Stimulated activated CD4-positive, alpha-beta T cell treated with anti-CD3 and anti-CD28 coated beads, Interleukin-2, amount 100 ng/mL, for 48 hours (primary cell): ENCODE measurements at regions not wholly inside any gene's neighbourhood (a gene's known extent, or its start where the extent isn't known, plus 50 kb on each side); places are given as distances from the start of the nearest gene placed in this dataset.
"Not testable (repeated sequence)": the region's sequence is repeated elsewhere in the genome, so short reads cannot be mapped to it uniquely, and the experiment has no call there.

ENCODE experiments used
- DNase-seq, 2 donors: peaks; one replicate each; pipeline ENCODE4 v3.0.0-alpha.2; 2020

GRCh38 chr16:32947336-32947735 is 246.7 kb upstream of the TP53TG3C start:
- DNase-seq, result not testable (repeated sequence)

GRCh38 chr16:32946041-32946560 is 247.9 kb upstream of the TP53TG3C start:
- DNase-seq, result not testable (repeated sequence)

DNA sequence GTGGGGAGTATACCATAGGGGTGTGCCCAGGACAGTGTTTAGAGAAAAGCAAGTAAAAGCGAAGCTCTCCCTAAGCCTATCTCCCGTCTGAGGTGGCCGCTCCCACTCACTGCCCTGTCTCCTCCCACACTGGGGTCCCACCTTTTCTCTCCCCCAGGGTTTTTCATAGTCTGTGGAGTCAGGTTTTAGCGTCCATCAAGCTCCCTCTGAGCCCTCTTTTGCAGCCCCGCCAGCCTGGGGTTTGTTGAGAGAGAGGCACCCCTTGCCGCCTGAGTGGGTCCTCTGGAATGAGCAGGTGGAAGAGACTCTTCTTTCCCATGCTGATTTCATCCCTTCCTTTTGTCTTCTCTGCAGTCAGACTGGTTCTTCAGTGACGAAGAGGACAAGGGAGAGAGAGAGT is 248.7 kb upstream of the TP53TG3C start:
- not testable (repeated sequence) for DNase-seq

DNA sequence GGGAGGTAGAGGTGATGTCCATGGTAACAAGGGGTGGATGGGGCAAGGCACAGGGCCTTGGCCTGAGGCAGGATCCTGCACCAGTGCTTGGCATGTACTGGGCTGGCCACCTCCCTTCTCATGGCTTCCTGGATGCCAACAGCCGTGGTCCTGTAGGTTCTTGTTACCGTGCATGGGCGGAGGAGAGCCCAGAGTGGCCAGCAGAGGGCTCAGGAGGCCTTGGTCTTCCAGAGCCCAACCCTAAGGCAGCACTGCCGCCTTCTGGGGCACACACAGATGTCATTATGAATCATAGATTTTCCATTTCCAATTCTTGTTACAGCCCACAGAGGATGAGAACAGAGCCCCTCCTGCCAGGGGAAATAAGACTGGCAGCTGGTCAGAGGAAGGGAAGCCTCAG is 254.2 kb upstream of the TP53TG3C start:
- not testable (repeated sequence) for DNase-seq

DNA sequence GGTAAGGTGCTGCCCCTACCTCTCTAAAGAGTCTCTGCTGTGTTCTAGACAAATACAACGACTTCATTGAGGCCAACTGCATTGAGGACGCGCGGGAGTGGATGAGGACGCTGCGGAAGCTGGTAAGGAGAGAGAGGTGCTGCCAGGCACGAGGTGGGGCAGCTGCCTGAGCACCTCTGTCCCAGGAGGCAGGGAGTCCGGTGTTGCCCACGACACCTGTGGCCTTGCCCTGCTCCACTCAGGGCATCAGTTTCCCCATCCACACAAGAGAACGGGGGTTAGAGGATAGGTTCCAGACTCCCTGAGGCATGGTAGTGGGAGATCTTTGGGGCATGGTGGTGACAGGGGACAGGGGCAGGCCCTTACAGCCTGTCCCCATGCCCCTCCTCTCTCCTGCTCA is 256.1 kb upstream of the TP53TG3C start:
- not testable (repeated sequence) for DNase-seq

DNA sequence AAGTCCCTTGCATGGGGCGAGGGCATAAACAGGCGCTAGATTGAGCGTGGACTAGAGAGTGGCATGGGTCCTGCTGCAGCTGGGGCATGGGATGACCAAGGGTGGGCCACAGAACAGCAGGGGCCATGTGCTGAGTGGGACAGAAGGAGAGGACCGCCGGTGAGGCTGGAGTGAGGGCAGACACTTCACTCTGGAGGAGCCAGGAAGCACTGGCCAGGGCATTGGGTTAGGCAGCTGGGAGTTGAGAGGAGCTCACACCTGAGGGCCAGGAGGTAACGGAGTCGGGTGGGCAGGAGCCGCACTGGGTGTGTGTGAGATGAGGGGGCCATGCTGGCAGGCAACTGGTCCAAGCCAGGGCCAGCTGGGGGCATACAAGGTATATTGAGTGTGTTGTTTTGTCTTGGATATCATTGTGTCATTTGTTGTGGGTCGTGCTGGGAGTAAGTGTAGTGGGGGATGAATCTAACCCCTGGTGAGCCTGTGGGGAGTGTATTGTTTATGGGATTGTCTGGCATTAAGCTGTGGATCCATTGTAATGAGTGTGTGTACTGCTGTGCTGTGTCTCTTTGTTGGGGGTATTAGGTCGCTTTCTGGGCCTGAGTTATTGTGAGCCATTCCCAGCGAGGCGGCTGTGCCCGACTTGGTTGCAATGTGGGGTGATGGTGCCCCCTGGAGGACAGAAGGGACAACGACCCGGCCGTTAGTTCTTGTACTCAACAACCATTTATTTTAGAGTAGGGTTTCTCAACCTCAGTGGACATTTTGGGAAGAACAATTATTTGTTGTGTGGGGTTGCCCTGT is 256.5 kb upstream of the TP53TG3 start:
- DNase-seq, result peak in 1 of 2 donors; percentile 1

DNA sequence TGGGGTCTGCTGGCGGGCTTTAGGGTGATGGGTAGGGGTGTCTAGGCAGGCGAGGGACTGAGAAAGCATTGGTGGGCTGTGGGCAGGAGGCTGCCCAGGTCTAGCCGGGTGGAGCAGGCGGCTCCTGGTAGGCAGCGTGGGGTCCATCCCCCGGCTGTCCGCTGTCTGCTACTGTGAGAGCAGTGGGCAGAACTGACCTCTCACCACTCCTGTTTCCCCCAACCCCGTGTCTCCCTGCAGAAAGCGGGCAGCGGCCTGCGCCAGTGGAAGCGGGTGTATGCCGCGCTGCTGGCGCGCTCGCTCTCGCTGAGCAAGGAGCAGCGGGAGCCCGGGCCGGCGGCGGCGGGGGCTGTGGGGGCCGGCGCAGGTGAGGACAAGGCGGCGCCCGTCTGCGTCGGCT is 249.2 kb upstream of the TP53TG3 start:
- not testable (repeated sequence) for DNase-seq

DNA sequence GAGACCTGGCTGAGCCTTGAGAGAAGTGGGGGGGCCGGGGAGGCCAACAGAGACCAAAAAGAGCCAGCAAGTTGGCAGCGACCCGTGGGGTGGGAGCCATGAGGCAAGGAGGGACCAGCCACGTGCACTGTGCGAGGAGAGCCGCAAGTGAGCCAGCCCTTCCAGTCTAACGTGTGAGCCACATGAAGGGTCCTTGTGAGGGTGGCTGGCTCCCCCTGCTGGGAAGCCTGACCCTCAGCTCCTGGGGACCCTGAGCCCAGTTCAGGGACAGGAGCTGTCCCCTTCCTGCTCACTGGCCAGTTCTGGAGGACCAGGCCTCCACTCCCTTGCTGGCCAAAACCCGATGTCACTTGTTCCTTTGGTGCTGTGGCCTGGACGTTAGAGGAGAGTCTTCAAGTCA is 246.6 kb upstream of the TP53TG3 start:
- not testable (repeated sequence) for DNase-seq

DNA sequence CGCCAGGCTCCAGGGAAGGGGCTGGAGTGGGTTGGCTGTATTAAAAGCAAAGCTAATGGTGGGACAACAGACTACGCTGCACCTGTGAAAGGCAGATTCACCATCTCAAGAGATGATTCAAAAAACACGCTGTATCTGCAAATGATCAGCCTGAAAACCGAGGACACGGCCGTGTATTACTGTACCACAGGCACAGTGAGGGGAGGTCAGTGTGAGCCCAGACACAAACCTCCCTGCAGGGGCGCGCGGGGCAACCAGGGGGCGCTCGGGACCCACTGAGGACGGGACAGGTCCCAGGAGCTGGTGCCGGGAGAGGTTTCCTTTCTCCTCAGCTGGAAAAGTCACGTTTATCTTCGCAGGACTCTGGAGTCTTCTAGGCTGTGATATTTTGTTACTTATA is 239.4 kb upstream of the TP53TG3 start:
- DNase-seq, result not testable (repeated sequence)

GRCh38 chr16:32897782-32898181 is 221.8 kb upstream of the TP53TG3 start:
- DNase-seq, result peak; percentile 29 to 30

DNA sequence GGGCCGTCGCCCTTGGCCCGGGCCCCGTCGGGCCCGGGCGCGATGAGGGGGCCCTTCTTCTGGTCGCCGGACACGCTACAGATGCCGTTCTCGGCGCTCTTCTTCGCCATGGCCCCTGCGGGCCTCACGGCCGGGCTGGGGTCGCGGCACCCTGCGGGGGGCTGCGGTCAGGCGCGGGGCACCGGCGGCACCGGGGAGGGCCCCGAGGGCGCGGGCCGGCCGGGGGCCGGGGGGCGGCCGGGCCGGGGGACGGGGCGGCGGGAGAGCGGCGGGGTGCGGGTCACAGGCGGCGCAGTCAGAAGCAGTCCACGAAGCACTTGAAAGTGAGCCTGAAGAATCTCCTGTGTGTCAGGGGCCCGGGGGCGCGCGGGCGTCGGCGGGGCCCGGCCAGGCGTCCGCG is 209.4 kb upstream of the TP53TG3 start:
- not testable (repeated sequence) for DNase-seq

DNA sequence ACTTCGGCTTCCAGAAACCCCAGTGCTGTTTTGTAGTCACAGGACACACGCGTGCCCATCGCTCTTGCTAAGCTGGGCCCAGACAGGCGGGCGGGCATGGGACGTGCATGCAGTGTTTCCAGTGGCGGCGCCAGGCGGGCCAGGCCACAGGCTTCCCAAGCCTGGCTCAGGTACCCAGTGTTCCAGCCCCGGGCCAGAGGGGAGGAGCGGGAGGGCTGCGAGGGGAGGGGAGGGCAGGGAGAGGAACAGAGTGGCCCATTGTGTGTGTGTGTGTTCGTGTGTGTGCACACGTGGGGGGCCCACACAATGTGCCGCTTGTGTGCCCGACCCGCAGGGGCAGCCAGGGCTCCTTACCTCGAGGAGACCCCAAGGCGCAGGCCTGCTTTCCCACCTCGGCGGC is 208.6 kb upstream of the TP53TG3 start:
- not testable (repeated sequence) for DNase-seq

DNA sequence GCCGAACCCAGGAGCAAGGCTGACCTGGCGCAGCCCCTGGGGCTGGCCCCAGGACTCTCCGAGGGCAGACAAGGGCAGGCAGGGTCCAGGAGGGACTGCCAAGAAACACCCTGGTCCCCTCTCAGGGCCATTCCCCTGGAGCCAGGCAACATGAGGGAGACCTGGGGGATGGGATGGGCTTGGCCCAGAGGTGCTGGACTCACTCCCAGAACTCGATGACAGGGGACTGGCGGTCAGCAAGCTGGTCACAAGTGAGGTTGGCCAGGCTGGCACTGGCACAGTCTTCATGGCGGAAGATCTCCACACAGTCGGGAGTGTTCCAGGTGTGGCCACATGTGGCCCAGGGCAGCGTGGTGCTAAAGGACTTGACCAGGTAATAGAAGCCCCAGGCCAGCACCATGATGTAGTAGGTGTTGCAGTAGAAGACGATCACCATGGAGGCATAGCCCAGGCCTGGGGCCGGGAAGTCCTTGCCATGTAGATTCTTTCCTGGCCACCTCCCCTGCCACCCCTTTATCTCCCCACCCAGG is 206.4 kb upstream of the TP53TG3 start:
- DNase-seq, result not testable (repeated sequence)

- not testable (repeated sequence) for DNase-seq
Observed at GRCh38 chr16:32881631-32882030, 205.7 kb upstream of the TP53TG3 start.

DNA sequence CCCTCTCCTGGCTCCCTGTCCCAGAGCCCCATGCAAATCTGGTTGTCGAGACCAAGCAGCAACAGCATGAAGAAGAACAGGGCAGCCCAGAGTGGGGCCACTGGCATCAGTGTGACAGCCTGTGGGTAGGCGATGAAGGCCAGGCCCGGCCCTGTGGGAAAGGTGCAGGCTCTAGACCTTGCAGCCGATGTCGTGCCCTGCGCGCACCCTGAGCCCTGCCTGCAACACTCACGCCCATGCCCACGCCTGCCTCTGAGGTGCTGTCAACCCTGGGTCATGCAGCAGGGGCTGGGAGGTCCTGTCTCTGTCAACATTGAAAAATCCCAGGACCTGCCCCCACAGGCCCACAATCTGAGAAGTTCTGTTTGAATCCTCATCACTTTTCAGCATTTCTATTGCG is 204.0 kb upstream of the TP53TG3 start:
- DNase-seq, result not testable (repeated sequence)

DNA sequence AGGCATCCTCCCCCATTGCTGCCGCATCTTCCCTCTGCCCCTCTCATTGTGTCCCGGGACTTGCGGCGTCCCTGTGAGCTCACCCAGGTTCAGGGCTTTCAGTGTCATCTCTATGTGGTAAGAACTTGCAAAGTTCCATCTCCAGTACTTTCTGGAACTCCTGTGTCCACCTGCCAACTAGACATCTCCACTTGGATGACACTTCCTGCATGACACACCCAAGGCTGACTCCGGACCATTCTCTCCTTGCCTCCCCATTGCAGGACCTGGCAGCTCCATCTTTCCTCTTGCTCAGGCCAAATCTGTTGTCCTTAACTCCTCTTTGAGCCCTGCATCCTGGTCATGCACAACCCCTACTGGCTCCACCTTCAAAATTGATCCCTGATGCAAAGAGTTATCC is 200.8 kb upstream of the TP53TG3 start:
- DNase-seq, result not testable (repeated sequence)

DNA sequence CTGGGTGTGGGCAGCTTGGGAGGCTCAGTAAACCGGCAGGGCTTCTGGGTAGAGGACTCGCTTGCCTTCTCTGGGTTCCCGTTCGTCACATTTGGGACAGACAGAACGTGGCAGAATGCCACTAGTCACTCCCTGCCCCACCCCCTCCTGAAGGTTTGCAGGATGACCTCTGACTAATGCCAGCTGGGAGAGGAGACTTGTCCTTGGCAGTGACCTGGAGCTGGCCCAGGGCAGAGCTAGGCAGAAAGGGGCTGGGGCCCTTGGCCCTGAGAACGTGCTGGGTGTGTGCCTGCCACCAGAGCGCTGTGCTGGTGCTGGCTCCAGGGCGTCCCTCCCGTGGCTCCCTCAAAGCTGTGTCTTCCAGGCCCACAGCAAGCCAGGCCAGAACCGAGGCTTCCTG is 197.8 kb upstream of the TP53TG3 start:
- not testable (repeated sequence) for DNase-seq

DNA sequence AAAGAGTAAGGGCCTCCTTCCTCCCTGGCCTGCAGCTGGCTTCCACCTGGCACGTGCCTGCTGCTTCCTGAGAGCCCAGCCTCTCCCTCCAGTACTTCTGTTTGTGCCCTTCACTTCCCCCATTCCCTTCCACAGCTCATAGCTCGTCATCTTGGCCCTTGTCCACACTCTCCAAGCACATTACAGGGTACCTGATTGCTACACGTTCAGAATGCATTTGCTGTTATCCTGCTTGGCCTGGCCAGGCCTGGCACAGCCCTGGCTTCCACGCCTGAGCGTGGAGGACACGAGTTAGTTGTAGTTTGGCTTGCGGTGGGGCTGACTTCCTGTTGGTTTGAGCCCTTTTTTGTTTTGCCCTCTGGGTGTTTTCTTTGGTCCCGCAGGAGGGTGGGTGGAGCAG is 197.2 kb upstream of the TP53TG3 start:
- DNase-seq, result not testable (repeated sequence)

- DNase-seq, result not testable (repeated sequence)
Observed at GRCh38 chr16:32870628-32871027, 194.7 kb upstream of the TP53TG3 start.

DNA sequence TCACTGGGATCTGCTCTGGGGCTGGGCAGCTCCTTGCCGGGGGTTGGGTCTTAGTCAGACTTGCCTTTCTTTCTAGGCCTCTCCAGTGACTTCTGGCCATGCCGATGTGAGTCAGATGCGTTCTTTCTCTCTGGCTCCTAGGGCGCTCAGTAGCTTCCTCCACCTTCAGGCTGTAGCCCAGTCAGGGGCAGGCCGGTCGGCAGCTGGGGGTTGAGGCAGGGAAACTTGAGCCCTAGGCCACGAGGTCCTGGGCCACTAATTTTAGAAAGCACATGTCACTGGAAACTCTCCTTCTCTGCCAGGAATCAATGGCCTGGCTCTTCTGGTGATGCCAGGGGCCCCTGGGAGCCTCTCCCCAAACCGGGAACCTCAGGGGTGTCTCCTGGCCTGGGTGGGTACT is 192.4 kb upstream of the TP53TG3 start:
- DNase-seq, result not testable (repeated sequence)

DNA sequence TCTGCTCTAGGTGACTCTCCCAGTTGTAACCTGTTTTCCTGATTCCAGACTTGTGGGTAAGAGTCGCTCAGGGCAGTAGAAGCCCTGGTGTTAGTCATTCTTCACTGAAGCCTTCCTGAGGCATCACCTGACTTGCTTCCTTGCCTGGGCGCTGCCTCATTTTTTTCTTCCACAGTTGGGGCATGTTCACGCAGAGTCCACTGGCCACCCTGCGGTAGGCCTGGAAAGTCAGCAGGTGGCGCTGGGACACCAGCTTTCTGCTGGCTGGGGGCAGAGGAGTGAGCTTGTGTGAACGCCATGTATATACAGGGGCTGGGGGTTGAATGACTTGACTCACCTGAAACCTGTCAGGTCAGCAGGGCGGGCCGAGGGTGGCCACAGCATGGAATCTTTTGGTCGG is 189.3 kb upstream of the TP53TG3 start:
- not testable (repeated sequence) for DNase-seq

- DNase-seq, result not testable (repeated sequence)
Observed at GRCh38 chr16:32861476-32862201, 185.7 kb upstream of the TP53TG3 start.

GRCh38 chr16:32847379-32847778 is 171.4 kb upstream of the TP53TG3 start:
- DNase-seq, result not testable (repeated sequence)

- not testable (repeated sequence) for DNase-seq
Observed at GRCh38 chr16:32845572-32845971, 169.6 kb upstream of the TP53TG3 start.
